Activated CD4-positive, alpha-beta T cell treated with anti-CD3 and anti-CD28 coated beads for 4 hours (primary cell): ENCODE measurements at regions not wholly inside any gene's neighbourhood (a gene's known extent, or its start where the extent isn't known, plus 50 kb on each side); places are given as distances from the start of the nearest gene placed in this dataset.
A peak's percentile ranks its signal among the peaks of the same experiment; 100 is the strongest.

Experiments used
- DNase-seq, 2 donors: peaks; one replicate each; pipeline ENCODE4 v3.0.0-alpha.2; 2020

- no peak for DNase-seq
These were observed 158.0 kb upstream of the PMEPA1 start for GRCh38 chr20:57867807-57868206.

- no peak for DNase-seq
These were observed 157.5 kb upstream of the PMEPA1 start for GRCh38 chr20:57867181-57867803.

- no peak for DNase-seq
These were observed 156.7 kb upstream of the PMEPA1 start for GRCh38 chr20:57866250-57867106.

- no peak for DNase-seq
These were observed 155.5 kb upstream of the PMEPA1 start for GRCh38 chr20:57865266-57865665.

GRCh38 chr20:57860576-57860975, 150.8 kb upstream of the PMEPA1 start:
- no peak for DNase-seq

DNA sequence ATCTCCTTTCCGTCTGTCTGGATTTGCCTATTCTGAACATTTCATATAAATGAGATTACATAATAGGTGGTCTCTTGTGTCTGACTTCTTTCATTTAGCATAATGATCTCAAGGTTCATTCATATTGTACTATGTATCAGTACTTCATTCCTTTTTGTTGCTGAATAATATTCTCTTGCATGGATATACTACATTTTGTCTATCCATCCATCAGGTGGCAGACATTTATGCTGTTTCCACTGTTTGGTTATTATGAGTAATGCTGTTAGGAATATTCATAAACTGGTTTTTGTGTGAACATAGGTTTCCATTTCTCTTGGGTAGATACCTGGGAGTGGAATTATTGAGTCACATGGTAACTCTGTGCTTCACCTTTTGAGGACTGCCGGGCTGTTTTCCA, 148.2 kb upstream of the PMEPA1 start:
- no peak for DNase-seq

GRCh38 chr20:57857118-57857517, 147.3 kb upstream of the PMEPA1 start:
- no peak for DNase-seq

GRCh38 chr20:57856658-57857057, 146.8 kb upstream of the PMEPA1 start:
- DNase-seq, result peak in 1 of 2 donors; percentile 4

DNA sequence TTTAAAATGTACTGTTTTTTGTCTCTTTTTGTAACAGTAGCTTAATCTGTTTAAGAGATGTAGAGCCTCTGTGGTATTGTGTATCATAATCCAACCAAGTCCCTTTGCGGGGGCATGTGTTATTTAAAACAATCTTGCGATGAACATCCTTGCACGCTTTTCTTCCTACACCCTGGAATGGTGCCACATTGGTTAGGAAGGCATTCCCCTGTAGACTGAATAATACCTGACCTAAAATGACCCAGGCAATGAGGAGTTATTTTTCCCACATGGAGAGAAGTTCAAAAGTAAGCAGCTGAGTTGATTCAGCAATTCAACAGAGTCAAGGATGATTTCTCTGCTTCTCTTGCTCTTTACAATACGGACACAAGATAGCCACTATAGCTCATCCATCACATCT, 142.0 kb upstream of the PMEPA1 start:
- no peak for DNase-seq

DNA sequence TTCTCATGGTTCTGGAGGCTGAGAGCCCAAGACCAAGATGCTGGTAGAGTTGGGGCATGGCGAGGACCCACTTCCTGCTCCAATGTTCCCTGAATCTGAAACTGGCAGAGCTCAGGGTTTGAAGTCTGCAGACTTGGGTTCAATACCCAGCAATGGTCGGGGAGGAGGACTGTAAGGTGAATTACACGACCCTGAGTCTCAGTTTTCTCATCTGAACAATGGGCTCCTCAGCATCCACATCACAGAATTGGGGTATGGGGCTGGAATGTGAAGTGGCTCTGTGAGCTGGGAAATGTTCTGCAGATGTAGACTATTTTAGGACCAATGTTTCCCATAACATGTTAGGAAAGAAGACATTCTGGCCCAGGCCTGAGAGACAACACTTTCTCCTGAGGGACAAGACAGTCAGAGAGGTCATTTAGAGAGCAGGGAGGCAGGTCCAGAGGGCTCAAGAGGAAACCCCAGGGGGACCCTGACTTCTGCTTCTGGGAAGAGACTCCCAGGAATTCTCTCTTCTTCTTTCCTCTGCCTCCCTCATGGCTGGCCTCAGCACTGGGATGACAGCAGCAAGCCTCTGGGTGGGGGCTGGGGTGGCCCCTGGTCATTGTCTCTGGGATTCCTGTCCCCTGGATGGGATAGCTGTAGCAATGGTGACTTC, 141.3 kb upstream of the PMEPA1 start:
- no peak for DNase-seq

DNA sequence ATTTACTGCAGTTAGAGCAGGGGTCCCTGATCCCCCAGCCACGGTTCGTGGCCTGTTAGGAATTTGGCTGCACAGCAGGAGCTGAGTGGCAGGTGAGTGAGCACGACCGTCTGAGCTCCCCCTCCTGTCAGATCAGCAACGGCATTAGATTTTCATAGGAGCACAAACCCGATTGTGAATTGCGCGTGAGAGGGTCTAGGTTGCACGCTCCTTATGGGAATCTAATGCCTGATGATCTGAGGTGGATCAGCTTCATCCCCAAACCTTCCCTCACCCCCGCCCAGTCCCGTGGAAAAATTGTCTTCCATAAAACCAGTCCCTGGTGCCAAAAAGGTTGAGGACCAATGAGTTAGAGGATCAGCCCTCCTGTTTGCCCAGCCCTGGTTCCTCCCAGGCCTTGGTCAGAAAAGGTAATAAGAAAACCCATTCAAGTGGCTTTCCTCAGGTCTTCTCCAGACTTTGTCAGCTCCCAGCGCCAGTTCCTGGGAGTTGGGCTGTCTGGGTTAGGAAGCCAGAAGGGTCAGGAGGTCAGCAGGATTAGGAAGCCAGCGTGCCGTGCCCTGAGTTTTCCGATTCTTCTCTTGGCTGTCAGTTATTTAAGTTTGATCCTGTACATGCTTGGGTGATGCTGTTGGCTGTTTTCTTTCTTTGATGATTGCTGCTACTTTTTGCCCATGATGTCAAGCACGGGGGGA, 139.9 kb upstream of the PMEPA1 start:
- DNase-seq, result no peak

DNA sequence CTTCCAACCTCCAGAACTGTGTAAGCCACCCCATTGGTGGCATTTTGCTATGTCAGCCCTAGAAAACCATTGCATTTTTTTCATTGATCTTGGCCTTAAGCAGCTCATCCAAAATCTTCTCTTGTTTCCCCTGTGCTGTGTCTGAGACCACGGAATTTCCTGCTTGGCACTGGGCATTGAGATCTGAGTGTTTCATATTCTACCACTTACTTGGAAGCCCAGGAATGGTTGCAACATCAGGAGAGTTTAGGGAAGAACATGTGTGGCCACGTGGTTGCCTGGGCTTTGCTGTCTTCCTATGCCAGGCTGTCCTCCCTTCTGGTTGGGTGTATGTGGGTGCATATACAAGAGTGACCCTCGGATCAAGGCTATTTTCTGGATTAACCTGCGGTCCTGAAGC, 139.3 kb upstream of the PMEPA1 start:
- DNase-seq, result no peak

- DNase-seq, result no peak
These were observed 138.5 kb upstream of the PMEPA1 start for GRCh38 chr20:57848282-57848681.

- DNase-seq, result no peak
These were observed 137.3 kb upstream of the PMEPA1 start for GRCh38 chr20:57847104-57847503.

GRCh38 chr20:57844626-57845596, 135.1 kb upstream of the PMEPA1 start:
- DNase-seq, result no peak

GRCh38 chr20:57843941-57844625, 134.3 kb upstream of the PMEPA1 start:
- DNase-seq, result no peak

- no peak for DNase-seq
These were observed 132.9 kb upstream of the PMEPA1 start for GRCh38 chr20:57842720-57843119.

- no peak for DNase-seq
These were observed 131.6 kb upstream of the PMEPA1 start for GRCh38 chr20:57841297-57841866.

- no peak for DNase-seq
These were observed 130.9 kb upstream of the PMEPA1 start for GRCh38 chr20:57840504-57841296.

DNA sequence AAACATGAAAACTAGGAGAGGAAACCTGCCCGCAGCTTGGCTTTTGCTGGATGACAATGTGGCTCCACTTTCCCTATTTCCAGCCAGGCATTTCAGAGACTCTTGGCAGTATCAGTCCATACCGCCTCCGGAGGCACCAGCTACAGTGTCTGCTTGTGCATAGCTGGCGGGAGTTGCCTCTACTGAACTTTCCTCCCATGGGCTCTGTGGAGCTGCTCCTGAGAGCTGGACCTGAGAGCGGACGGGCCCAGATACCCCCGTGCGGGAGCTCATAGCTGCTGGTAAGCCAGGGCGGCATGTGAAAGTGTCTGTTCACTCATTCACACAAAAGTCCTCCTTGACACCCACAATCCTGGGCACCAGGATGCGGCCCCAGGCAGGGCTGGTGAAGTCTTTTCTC, 130.3 kb upstream of the PMEPA1 start:
- no peak for DNase-seq
